HEK293 (cell line): ENCODE measurements at regions not wholly inside any gene's neighbourhood (a gene's known extent, or its start where the extent isn't known, plus 50 kb on each side); places are given as distances from the start of the nearest gene placed in this dataset.

Experiments used
- CTCF ChIA-PET: fragments of 350-600 bp; formaldehyde crosslinking; extraction: SDS; loops from one replicate; lab custom pipeline; 2021; ENCODE audit warnings: antibody characterized with exemption; lab: Yijun Ruan, JAX
- POLR2A ChIA-PET: fragments of 300-600 bp; formaldehyde crosslinking; extraction: SDS; loops from one replicate; lab custom pipeline; 2020; ENCODE audit warnings: antibody characterized with exemption, inconsistent platforms; lab: Yijun Ruan, JAX
- H3K27ac ChIP-seq: fragments of 200-500 bp; sonication (Bioruptor generic); 2 replicates; pipeline ENCODE4 v1.5.1; 2014; ENCODE audit warnings: low read depth, low read length, control low read depth, inconsistent platforms; ENCODE audit errors: extremely low read depth
- H3K36me3 ChIP-seq, 2 experiments: fragments of 200-500 bp in 1 of 2; sonication (Bioruptor generic) in 1 of 2; 1 replicate in 1 of 2; 2 replicates in 1 of 2; pipeline ENCODE4 v1.5.1; 2014 to 2017; ENCODE audit warnings: inconsistent platforms in 2 of 2, low read length in 2 of 2; ENCODE audit not compliant: control insufficient read depth in 2 of 2, insufficient read depth in 1 of 2
- H3K4me1 ChIP-seq: fragments of 200-500 bp; sonication (Bioruptor generic); 2 replicates; pipeline ENCODE4 v1.5.1; 2014; ENCODE audit warnings: mild to moderate bottlenecking, low read length, inconsistent platforms; ENCODE audit not compliant: control insufficient read depth, insufficient read depth
- H3K4me3 ChIP-seq: 2 replicates; pipeline ENCODE4 v1.5.1; 2011; ENCODE audit warnings: low read depth, mild to moderate bottlenecking, control low read depth, low read length, moderate library complexity
- H3K9me3 ChIP-seq: fragments of 200-500 bp; sonication (Bioruptor generic); 2 replicates; pipeline ENCODE4 v1.5.1; 2014; ENCODE audit warnings: low read depth, low read length, inconsistent platforms; ENCODE audit not compliant: control insufficient read depth, insufficient read depth
- BCL11B ChIP-seq: fragments of 450-650 bp; formaldehyde crosslinking; IDR thresholded peaks from 2 replicates; pipeline ENCODE4 v1.5.1; 2016; ENCODE audit warnings: low read depth, missing biosample characterization, missing genetic modification characterization
- EGR2 ChIP-seq: fragments of 450-650 bp; formaldehyde crosslinking; IDR thresholded peaks from 2 replicates; pipeline ENCODE4 v1.5.1; 2016; ENCODE audit warnings: low read depth, missing biosample characterization, missing genetic modification characterization
- FEZF1 ChIP-seq: fragments of 450-650 bp; formaldehyde crosslinking; IDR thresholded peaks from 2 replicates; pipeline ENCODE4 v1.5.1; 2016; ENCODE audit warnings: missing biosample characterization, missing genetic modification characterization
- GLI2 ChIP-seq: fragments of 450-650 bp; formaldehyde crosslinking; IDR thresholded peaks from 2 replicates; pipeline ENCODE4; 2017; ENCODE audit warnings: missing biosample characterization, missing genetic modification characterization, low read depth, borderline replicate concordance
- KLF1 ChIP-seq: fragments of 450-650 bp; formaldehyde crosslinking; IDR thresholded peaks from 2 replicates; pipeline ENCODE4 v1.5.1; 2016; ENCODE audit warnings: missing biosample characterization, missing genetic modification characterization
- KLF8 ChIP-seq: fragments of 450-650 bp; formaldehyde crosslinking; IDR thresholded peaks from 2 replicates; pipeline ENCODE4 v1.5.1; 2016; ENCODE audit warnings: missing biosample characterization, missing genetic modification characterization
- OVOL3 ChIP-seq: fragments of 450-650 bp; formaldehyde crosslinking; IDR thresholded peaks from 2 replicates; pipeline ENCODE4 v1.5.1; 2016; ENCODE audit warnings: missing biosample characterization, missing genetic modification characterization
- SCRT2 ChIP-seq: fragments of 450-650 bp; formaldehyde crosslinking; IDR thresholded peaks from 2 replicates; pipeline ENCODE4 v1.5.1; 2016; ENCODE audit warnings: missing biosample characterization, missing genetic modification characterization
- SETDB1 ChIP-seq: IDR thresholded peaks from one replicate; pipeline ENCODE4 v1.6.1; 2017; ENCODE audit warnings: mild to moderate bottlenecking, low read length, moderate library complexity, mixed read lengths; ENCODE audit not compliant: insufficient read length
- TCF7L2 ChIP-seq: IDR thresholded peaks from 2 replicates; pipeline ENCODE4 v1.6.1; 2011; ENCODE audit warnings: low read depth, mild to moderate bottlenecking, inconsistent platforms, low read length, moderate library complexity, borderline replicate concordance
- ZBTB20 ChIP-seq: fragments of 450-650 bp; formaldehyde crosslinking; IDR thresholded peaks from 2 replicates; pipeline ENCODE4 v1.5.1; 2016; ENCODE audit warnings: missing biosample characterization, missing genetic modification characterization
- ZEB2 ChIP-seq: fragments of 450-650 bp; formaldehyde crosslinking; IDR thresholded peaks from 2 replicates; pipeline ENCODE4 v1.5.1; 2016; ENCODE audit warnings: missing biosample characterization, missing genetic modification characterization
- ZFHX2 ChIP-seq: fragments of 450-650 bp; formaldehyde crosslinking; conservative IDR thresholded peaks from 2 replicates; pipeline ENCODE4 v1.5.1; 2016; ENCODE audit warnings: missing biosample characterization, missing genetic modification characterization
- ZNF10 ChIP-seq: fragments of 450-650 bp; formaldehyde crosslinking; IDR thresholded peaks from 2 replicates; pipeline ENCODE4 v1.5.1; 2017; ENCODE audit warnings: missing biosample characterization, missing genetic modification characterization
- ZNF112 ChIP-seq: fragments of 450-650 bp; formaldehyde crosslinking; IDR thresholded peaks from 2 replicates; pipeline ENCODE4 v1.5.0; 2017; ENCODE audit warnings: missing biosample characterization, missing genetic modification characterization
- ZNF138 ChIP-seq: fragments of 450-650 bp; formaldehyde crosslinking; IDR thresholded peaks from 2 replicates; pipeline ENCODE4 v1.5.1; 2016; ENCODE audit warnings: missing biosample characterization, missing genetic modification characterization, borderline replicate concordance
- ZNF211 ChIP-seq: fragments of 450-650 bp; formaldehyde crosslinking; IDR thresholded peaks from 2 replicates; pipeline ENCODE4 v1.5.1; 2016; ENCODE audit warnings: low read depth, missing biosample characterization, missing genetic modification characterization
- ZNF335 ChIP-seq: fragments of 450-650 bp; formaldehyde crosslinking; conservative IDR thresholded peaks from 2 replicates; pipeline ENCODE4 v1.5.1; 2016; ENCODE audit warnings: missing biosample characterization, missing genetic modification characterization
- ZNF501 ChIP-seq: fragments of 450-650 bp; formaldehyde crosslinking; IDR thresholded peaks from 2 replicates; pipeline ENCODE4 v1.5.1; 2016; ENCODE audit warnings: missing biosample characterization, missing genetic modification characterization
- ZNF548 ChIP-seq: fragments of 450-650 bp; formaldehyde crosslinking; IDR thresholded peaks from 2 replicates; pipeline ENCODE4 v1.5.1; 2016; ENCODE audit warnings: missing biosample characterization, missing genetic modification characterization
- ZNF555 ChIP-seq: fragments of 450-650 bp; formaldehyde crosslinking; conservative IDR thresholded peaks from 2 replicates; pipeline ENCODE4 v1.5.1; 2017; ENCODE audit warnings: missing biosample characterization, mild to moderate bottlenecking, missing genetic modification characterization, inconsistent platforms
- ZNF654 ChIP-seq: fragments of 450-650 bp; formaldehyde crosslinking; IDR thresholded peaks from 2 replicates; pipeline ENCODE4 v1.5.1; 2016; ENCODE audit warnings: low read depth, missing biosample characterization, missing genetic modification characterization
- ZNF776 ChIP-seq: fragments of 450-650 bp; formaldehyde crosslinking; IDR thresholded peaks from 2 replicates; pipeline ENCODE4 v1.5.0; 2017; ENCODE audit warnings: missing biosample characterization, missing genetic modification characterization, borderline replicate concordance
- TF ChIP-seq, protein P1 (sequence below): sonication (generic); formaldehyde crosslinking; IDR thresholded peaks from 2 replicates; pipeline ENCODE4 v1.8.1; 2022; ENCODE audit warnings: mild to moderate bottlenecking, moderate library complexity, missing genetic modification reagents
- TF ChIP-seq, protein P2 (sequence below): fragments of 450-650 bp; formaldehyde crosslinking; IDR thresholded peaks from 2 replicates; pipeline ENCODE4 v1.5.1; 2016; ENCODE audit warnings: missing biosample characterization, missing genetic modification characterization, low read depth
- TF ChIP-seq, protein P3 (sequence below): fragments of 450-650 bp; formaldehyde crosslinking; IDR thresholded peaks from 2 replicates; pipeline ENCODE4 v1.5.1; 2016; ENCODE audit warnings: missing biosample characterization, missing genetic modification characterization, borderline replicate concordance
- TF ChIP-seq, protein P4 (sequence below): fragments of 450-650 bp; formaldehyde crosslinking; IDR thresholded peaks from 2 replicates; pipeline ENCODE4 v1.5.1; 2016; ENCODE audit warnings: missing biosample characterization, missing genetic modification characterization

DNA sequence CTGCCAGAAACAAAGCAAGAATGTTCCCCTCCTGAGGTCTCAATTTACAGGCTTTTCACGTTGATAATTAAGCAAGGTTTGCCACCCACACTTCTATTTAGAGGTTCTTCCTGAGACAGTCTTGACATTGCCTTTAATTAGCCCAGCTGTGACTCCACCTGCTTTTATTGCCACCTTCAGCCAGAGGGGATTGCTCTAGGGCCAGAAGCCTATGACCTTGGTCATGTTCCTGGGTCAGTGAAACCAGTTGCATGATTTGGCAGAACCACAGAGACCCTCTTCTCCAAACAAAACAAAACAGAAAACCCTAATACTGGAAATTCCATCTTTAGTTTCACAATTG, 89.8 kb downstream of the APIP start (continued):
- TF ChIP-seq ZNF555 (tag by site-specific recombination) = no peak
- no peak for TF ChIP-seq ZNF10 (tag by site-specific recombination)
- TF ChIP-seq ZNF211 (tag by site-specific recombination) = no peak
- no peak for TF ChIP-seq TCF7L2
- TF ChIP-seq ZBTB20 = no peak
- TF ChIP-seq KLF8 (tag by site-specific recombination) = no peak

DNA sequence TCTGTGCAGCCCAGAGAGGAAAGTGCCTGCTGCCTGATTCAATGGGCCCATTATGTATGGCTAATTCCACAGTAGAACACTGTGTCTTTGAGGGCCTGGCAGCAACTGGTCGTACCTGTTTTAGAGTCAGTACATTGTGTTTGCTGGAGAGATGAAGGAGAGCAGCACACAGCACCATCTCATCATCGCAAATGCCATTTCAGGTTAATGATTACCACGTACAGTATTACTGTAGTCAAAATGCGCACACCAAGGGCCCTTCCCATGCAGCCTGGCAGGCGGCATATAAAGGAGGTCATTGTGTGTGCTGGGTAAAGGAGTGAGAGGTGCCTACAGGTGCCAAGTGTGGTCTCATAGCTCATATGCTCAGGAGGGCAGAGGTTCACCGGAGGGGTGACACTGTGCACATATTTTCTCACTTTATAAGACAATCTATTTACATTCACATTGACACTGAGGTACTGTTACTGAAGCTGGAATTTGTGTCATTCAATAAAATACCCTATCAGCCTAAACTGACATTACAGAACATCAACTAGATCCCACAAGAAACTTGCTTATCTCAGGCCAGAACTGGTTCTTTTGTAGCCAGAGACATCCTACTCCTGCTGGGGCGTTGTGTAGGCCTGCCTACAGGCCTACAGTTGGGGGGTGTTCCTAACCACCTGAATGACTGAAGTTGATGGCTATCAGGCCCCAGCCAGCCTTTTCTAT, 90.4 kb downstream of the APIP start:
- TF ChIP-seq FEZF1 (tag by site-specific recombination) (no peak), ZNF776 (tag by site-specific recombination) (no peak), SCRT2 (tag by site-specific recombination) (no peak), OVOL3 (tag by site-specific recombination) (no peak), ZNF335 (tag by site-specific recombination) (no peak)
- TF ChIP-seq, protein P1, sequence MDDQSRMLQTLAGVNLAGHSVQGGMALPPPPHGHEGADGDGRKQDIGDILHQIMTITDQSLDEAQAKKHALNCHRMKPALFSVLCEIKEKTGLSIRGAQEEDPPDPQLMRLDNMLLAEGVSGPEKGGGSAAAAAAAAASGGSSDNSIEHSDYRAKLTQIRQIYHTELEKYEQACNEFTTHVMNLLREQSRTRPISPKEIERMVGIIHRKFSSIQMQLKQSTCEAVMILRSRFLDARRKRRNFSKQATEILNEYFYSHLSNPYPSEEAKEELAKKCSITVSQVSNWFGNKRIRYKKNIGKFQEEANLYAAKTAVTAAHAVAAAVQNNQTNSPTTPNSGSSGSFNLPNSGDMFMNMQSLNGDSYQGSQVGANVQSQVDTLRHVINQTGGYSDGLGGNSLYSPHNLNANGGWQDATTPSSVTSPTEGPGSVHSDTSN (CRISPR knock-in tag) = no peak
- TF ChIP-seq, protein P2, sequence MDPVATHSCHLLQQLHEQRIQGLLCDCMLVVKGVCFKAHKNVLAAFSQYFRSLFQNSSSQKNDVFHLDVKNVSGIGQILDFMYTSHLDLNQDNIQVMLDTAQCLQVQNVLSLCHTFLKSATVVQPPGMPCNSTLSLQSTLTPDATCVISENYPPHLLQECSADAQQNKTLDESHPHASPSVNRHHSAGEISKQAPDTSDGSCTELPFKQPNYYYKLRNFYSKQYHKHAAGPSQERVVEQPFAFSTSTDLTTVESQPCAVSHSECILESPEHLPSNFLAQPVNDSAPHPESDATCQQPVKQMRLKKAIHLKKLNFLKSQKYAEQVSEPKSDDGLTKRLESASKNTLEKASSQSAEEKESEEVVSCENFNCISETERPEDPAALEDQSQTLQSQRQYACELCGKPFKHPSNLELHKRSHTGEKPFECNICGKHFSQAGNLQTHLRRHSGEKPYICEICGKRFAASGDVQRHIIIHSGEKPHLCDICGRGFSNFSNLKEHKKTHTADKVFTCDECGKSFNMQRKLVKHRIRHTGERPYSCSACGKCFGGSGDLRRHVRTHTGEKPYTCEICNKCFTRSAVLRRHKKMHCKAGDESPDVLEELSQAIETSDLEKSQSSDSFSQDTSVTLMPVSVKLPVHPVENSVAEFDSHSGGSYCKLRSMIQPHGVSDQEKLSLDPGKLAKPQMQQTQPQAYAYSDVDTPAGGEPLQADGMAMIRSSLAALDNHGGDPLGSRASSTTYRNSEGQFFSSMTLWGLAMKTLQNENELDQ (tag by site-specific recombination) = no peak
- TF ChIP-seq, all 188 proteins: peak for 0
- Histone ChIP-seq H3K9me3 (no peaks in the 10 kb centered on the region), H3K27ac (no peak overlapping the region), H3K36me3 (no peaks in the 10 kb centered on the region), H3K4me3 (no peak overlapping the region), H3K4me1 (no peaks in the 10 kb centered on the region)
- CTCF ChIA-PET = no interaction called here
- POLR2A ChIA-PET = no interaction called here

DNA sequence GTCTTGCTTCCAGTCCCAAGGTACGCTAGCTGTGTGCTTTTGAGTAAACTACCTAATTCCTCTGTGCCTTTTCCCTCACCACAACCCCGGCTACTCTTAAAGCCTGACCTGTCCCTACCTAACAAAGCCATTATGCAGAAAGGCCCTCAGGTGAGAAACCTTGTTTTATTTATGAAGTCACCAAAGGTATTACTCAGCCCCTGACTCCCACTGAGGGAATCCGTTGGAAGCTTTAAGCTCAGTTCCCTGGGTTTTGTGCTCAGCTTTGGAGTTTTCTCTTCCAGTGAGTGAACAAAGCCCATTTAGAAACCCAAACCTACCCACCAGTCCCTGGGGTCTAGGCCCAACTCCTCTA, 90.9 kb downstream of the APIP start:
- Histone ChIP-seq H3K4me3 (no peak overlapping the region), H3K36me3 (no peaks in the 10 kb centered on the region), H3K27ac (no peak overlapping the region), H3K4me1 (no peaks in the 10 kb centered on the region), H3K9me3 (no peaks in the 10 kb centered on the region)
- ChIA-PET POLR2A (no interaction called here), CTCF (no interaction called here)
- TF ChIP-seq, protein P3, sequence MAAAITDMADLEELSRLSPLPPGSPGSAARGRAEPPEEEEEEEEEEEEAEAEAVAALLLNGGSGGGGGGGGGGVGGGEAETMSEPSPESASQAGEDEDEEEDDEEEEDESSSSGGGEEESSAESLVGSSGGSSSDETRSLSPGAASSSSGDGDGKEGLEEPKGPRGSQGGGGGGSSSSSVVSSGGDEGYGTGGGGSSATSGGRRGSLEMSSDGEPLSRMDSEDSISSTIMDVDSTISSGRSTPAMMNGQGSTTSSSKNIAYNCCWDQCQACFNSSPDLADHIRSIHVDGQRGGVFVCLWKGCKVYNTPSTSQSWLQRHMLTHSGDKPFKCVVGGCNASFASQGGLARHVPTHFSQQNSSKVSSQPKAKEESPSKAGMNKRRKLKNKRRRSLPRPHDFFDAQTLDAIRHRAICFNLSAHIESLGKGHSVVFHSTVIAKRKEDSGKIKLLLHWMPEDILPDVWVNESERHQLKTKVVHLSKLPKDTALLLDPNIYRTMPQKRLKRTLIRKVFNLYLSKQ (tag by site-specific recombination) = no peak
- no peak for TF ChIP-seq ZNF138 (tag by site-specific recombination)
- no peak for TF ChIP-seq ZEB2 (tag by site-specific recombination)
- TF ChIP-seq, protein P4, sequence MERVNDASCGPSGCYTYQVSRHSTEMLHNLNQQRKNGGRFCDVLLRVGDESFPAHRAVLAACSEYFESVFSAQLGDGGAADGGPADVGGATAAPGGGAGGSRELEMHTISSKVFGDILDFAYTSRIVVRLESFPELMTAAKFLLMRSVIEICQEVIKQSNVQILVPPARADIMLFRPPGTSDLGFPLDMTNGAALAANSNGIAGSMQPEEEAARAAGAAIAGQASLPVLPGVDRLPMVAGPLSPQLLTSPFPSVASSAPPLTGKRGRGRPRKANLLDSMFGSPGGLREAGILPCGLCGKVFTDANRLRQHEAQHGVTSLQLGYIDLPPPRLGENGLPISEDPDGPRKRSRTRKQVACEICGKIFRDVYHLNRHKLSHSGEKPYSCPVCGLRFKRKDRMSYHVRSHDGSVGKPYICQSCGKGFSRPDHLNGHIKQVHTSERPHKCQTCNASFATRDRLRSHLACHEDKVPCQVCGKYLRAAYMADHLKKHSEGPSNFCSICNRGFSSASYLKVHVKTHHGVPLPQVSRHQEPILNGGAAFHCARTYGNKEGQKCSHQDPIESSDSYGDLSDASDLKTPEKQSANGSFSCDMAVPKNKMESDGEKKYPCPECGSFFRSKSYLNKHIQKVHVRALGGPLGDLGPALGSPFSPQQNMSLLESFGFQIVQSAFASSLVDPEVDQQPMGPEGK (tag by site-specific recombination) = no peak
- no peak for TF ChIP-seq BCL11B (tag by site-specific recombination)
- TF ChIP-seq ZNF548 (tag by site-specific recombination) = no peak
- TF ChIP-seq EGR2 (tag by site-specific recombination) = no peak
- TF ChIP-seq KLF1 = no peak
- TF ChIP-seq ZNF112 (tag by site-specific recombination) = no peak
- no peak for TF ChIP-seq SETDB1
- TF ChIP-seq ZFHX2 (tag by site-specific recombination) = no peak
- TF ChIP-seq ZNF654 (tag by site-specific recombination) = no peak
- no peak for TF ChIP-seq ZNF501 (tag by site-specific recombination)
- TF ChIP-seq ZNF335 (tag by site-specific recombination) = no peak
- TF ChIP-seq GLI2 = no peak
